ENCODE measurements at regions not wholly inside any gene's neighbourhood (a gene's known extent, or its start where the extent isn't known, plus 50 kb on each side); places are given as distances from the start of the nearest gene placed in this dataset.

GRCh38 chr2:8472545-8473323 lies 209.1 kb upstream of the ID2 start:
- Histone ChIP-seq H3K9me3 (ENCODE audit: control insufficient read depth in 1 of 2, low read length in 2 of 2) (no peaks in the 10 kb centered on the region), H3K4me1 (ENCODE audit: control insufficient read depth in 1 of 2, insufficient read depth in 2 of 2, low read length in 2 of 2) (peaks cover 0 to 17% of the 10 kb centered on the region in 2 donors), H3K4me3 (ENCODE audit: low read depth in 1 of 2, low read length in 2 of 2) (no peak overlapping the region), H3K27me3 (ENCODE audit: low read depth, low read length) (no peaks in the 10 kb centered on the region), H3K27ac (ENCODE audit: low read length) (no peak overlapping the region), H3K36me3 (ENCODE audit: control insufficient read depth in 1 of 2, insufficient read depth in 2 of 2, low read length in 2 of 2) (no peaks in the 10 kb centered on the region)

- H3K27me3 ChIP-seq (ENCODE audit: low read depth, low read length), result no peaks in the 10 kb centered on the region
- peaks cover 0 to 17% of the 10 kb centered on the region in 2 donors for H3K4me1 ChIP-seq (ENCODE audit: control insufficient read depth in 1 of 2, insufficient read depth in 2 of 2, low read length in 2 of 2)
- no peak overlapping the region for H3K4me3 ChIP-seq (ENCODE audit: low read depth in 1 of 2, low read length in 2 of 2)
- no peaks in the 10 kb centered on the region for H3K9me3 ChIP-seq (ENCODE audit: control insufficient read depth in 1 of 2, low read length in 2 of 2)
- peak overlapping the region; percentile 35 for H3K27ac ChIP-seq (ENCODE audit: low read length)
- H3K36me3 ChIP-seq (ENCODE audit: control insufficient read depth in 1 of 2, insufficient read depth in 2 of 2, low read length in 2 of 2), result no peaks in the 10 kb centered on the region
These were observed 206.4 kb upstream of the ID2 start for GRCh38 chr2:8475349-8476031.

GRCh38 chr2:8477552-8478470 lies 204.0 kb upstream of the ID2 start:
- peaks cover 0 to 9% of the 10 kb centered on the region in 2 donors for H3K4me1 ChIP-seq (ENCODE audit: control insufficient read depth in 1 of 2, insufficient read depth in 2 of 2, low read length in 2 of 2)
- no peaks in the 10 kb centered on the region for H3K27me3 ChIP-seq (ENCODE audit: low read depth, low read length)
- H3K4me3 ChIP-seq (ENCODE audit: low read depth in 1 of 2, low read length in 2 of 2), result no peak overlapping the region
- no peak overlapping the region for H3K27ac ChIP-seq (ENCODE audit: low read length)
- no peaks in the 10 kb centered on the region for H3K9me3 ChIP-seq (ENCODE audit: control insufficient read depth in 1 of 2, low read length in 2 of 2)
- H3K36me3 ChIP-seq (ENCODE audit: control insufficient read depth in 1 of 2, insufficient read depth in 2 of 2, low read length in 2 of 2), result no peaks in the 10 kb centered on the region

GRCh38 chr2:8478471-8478793 lies 203.4 kb upstream of the ID2 start:
- no peak overlapping the region for H3K27ac ChIP-seq (ENCODE audit: low read length)
- H3K27me3 ChIP-seq (ENCODE audit: low read depth, low read length), result no peaks in the 10 kb centered on the region
- H3K4me3 ChIP-seq (ENCODE audit: low read depth in 1 of 2, low read length in 2 of 2), result no peak overlapping the region
- H3K36me3 ChIP-seq (ENCODE audit: control insufficient read depth in 1 of 2, insufficient read depth in 2 of 2, low read length in 2 of 2), result no peaks in the 10 kb centered on the region
- peaks cover 0 to 9% of the 10 kb centered on the region in 2 donors for H3K4me1 ChIP-seq (ENCODE audit: control insufficient read depth in 1 of 2, insufficient read depth in 2 of 2, low read length in 2 of 2)
- no peaks in the 10 kb centered on the region for H3K9me3 ChIP-seq (ENCODE audit: control insufficient read depth in 1 of 2, low read length in 2 of 2)

GRCh38 chr2:8479298-8479697 lies 202.6 kb upstream of the ID2 start:
- H3K4me3 ChIP-seq (ENCODE audit: low read depth in 1 of 2, low read length in 2 of 2), result no peak overlapping the region
- no peak overlapping the region for H3K27ac ChIP-seq (ENCODE audit: low read length)
- no peaks in the 10 kb centered on the region for H3K9me3 ChIP-seq (ENCODE audit: control insufficient read depth in 1 of 2, low read length in 2 of 2)
- no peaks in the 10 kb centered on the region for H3K36me3 ChIP-seq (ENCODE audit: control insufficient read depth in 1 of 2, insufficient read depth in 2 of 2, low read length in 2 of 2)
- H3K4me1 ChIP-seq (ENCODE audit: control insufficient read depth in 1 of 2, insufficient read depth in 2 of 2, low read length in 2 of 2), result peaks cover 0 to 9% of the 10 kb centered on the region in 2 donors
- H3K27me3 ChIP-seq (ENCODE audit: low read depth, low read length), result no peaks in the 10 kb centered on the region

- Histone ChIP-seq H3K4me3 (ENCODE audit: low read depth in 1 of 2, low read length in 2 of 2) (no peak overlapping the region), H3K9me3 (ENCODE audit: control insufficient read depth in 1 of 2, low read length in 2 of 2) (no peaks in the 10 kb centered on the region), H3K4me1 (ENCODE audit: control insufficient read depth in 1 of 2, insufficient read depth in 2 of 2, low read length in 2 of 2) (peaks cover 0 to 5% of the 10 kb centered on the region in 2 donors), H3K36me3 (ENCODE audit: control insufficient read depth in 1 of 2, insufficient read depth in 2 of 2, low read length in 2 of 2) (no peaks in the 10 kb centered on the region), H3K27ac (ENCODE audit: low read length) (no peak overlapping the region), H3K27me3 (ENCODE audit: low read depth, low read length) (no peaks in the 10 kb centered on the region)
These were observed 200.9 kb upstream of the ID2 start for GRCh38 chr2:8480915-8481314.

- H3K27ac ChIP-seq (ENCODE audit: low read length), result no peak overlapping the region
- no peaks in the 10 kb centered on the region for H3K36me3 ChIP-seq (ENCODE audit: control insufficient read depth in 1 of 2, insufficient read depth in 2 of 2, low read length in 2 of 2)
- H3K27me3 ChIP-seq (ENCODE audit: low read depth, low read length), result no peaks in the 10 kb centered on the region
- H3K4me3 ChIP-seq (ENCODE audit: low read depth in 1 of 2, low read length in 2 of 2), result no peak overlapping the region
- no peaks in the 10 kb centered on the region for H3K4me1 ChIP-seq (ENCODE audit: control insufficient read depth in 1 of 2, insufficient read depth in 2 of 2, low read length in 2 of 2)
- H3K9me3 ChIP-seq (ENCODE audit: control insufficient read depth in 1 of 2, low read length in 2 of 2), result no peaks in the 10 kb centered on the region
These were observed 200.3 kb upstream of the ID2 start for GRCh38 chr2:8481463-8482009.

- Histone ChIP-seq H3K9me3 (ENCODE audit: control insufficient read depth in 1 of 2, low read length in 2 of 2) (no peaks in the 10 kb centered on the region), H3K27me3 (ENCODE audit: low read depth, low read length) (no peaks in the 10 kb centered on the region), H3K36me3 (ENCODE audit: control insufficient read depth in 1 of 2, insufficient read depth in 2 of 2, low read length in 2 of 2) (no peaks in the 10 kb centered on the region), H3K27ac (ENCODE audit: low read length) (no peak overlapping the region), H3K4me3 (ENCODE audit: low read depth in 1 of 2, low read length in 2 of 2) (no peak overlapping the region), H3K4me1 (ENCODE audit: control insufficient read depth in 1 of 2, insufficient read depth in 2 of 2, low read length in 2 of 2) (no peaks in the 10 kb centered on the region)
These were observed 199.4 kb upstream of the ID2 start for GRCh38 chr2:8482432-8482831.

GRCh38 chr2:8484502-8485283 lies 197.2 kb upstream of the ID2 start:
- H3K27ac ChIP-seq (ENCODE audit: low read length), result no peak overlapping the region
- H3K4me1 ChIP-seq (ENCODE audit: control insufficient read depth in 1 of 2, insufficient read depth in 2 of 2, low read length in 2 of 2), result no peaks in the 10 kb centered on the region
- no peaks in the 10 kb centered on the region for H3K36me3 ChIP-seq (ENCODE audit: control insufficient read depth in 1 of 2, insufficient read depth in 2 of 2, low read length in 2 of 2)
- no peaks in the 10 kb centered on the region for H3K9me3 ChIP-seq (ENCODE audit: control insufficient read depth in 1 of 2, low read length in 2 of 2)
- no peak overlapping the region for H3K4me3 ChIP-seq (ENCODE audit: low read depth in 1 of 2, low read length in 2 of 2)
- no peaks in the 10 kb centered on the region for H3K27me3 ChIP-seq (ENCODE audit: low read depth, low read length)

- no peak overlapping the region for H3K4me3 ChIP-seq (ENCODE audit: low read depth in 1 of 2, low read length in 2 of 2)
- no peaks in the 10 kb centered on the region for H3K36me3 ChIP-seq (ENCODE audit: control insufficient read depth in 1 of 2, insufficient read depth in 2 of 2, low read length in 2 of 2)
- no peak overlapping the region for H3K27ac ChIP-seq (ENCODE audit: low read length)
- H3K4me1 ChIP-seq (ENCODE audit: control insufficient read depth in 1 of 2, insufficient read depth in 2 of 2, low read length in 2 of 2), result no peaks in the 10 kb centered on the region
- no peaks in the 10 kb centered on the region for H3K27me3 ChIP-seq (ENCODE audit: low read depth, low read length)
- no peaks in the 10 kb centered on the region for H3K9me3 ChIP-seq (ENCODE audit: control insufficient read depth in 1 of 2, low read length in 2 of 2)
These were observed 196.1 kb upstream of the ID2 start for GRCh38 chr2:8485736-8486135.

All from muscle layer of duodenum (tissue), 2 donors.